H1 (cell line): ENCODE measurements at regions not wholly inside any gene's neighbourhood (a gene's known extent, or its start where the extent isn't known, plus 50 kb on each side); places are given as distances from the start of the nearest gene placed in this dataset.

Experiments
- CTCF ChIA-PET: fragments of 300-600 bp; sonication (Branson Sonifier 250); formaldehyde crosslinking; loops from one replicate; lab custom pipeline; 2021; ENCODE audit not compliant: partially characterized antibody; lab: Charles Lee
- POLR2A ChIA-PET: fragments of 300-600 bp; sonication (Branson Sonifier 250); formaldehyde crosslinking; loops from one replicate; lab custom pipeline; 2021; ENCODE audit warnings: inconsistent platforms; ENCODE audit not compliant: partially characterized antibody; lab: Charles Lee
- DNase-seq, 2 experiments: peaks; one replicate each; pipeline versions ENCODE4 v3.0.0 to v3.0.0-alpha.2; 2010 to 2022; ENCODE audit warnings: low spot score in 2 of 2, low read depth in 1 of 2, mixed read lengths in 1 of 2
- FAIRE-seq: peaks from 2 replicates; lab custom pipeline; 2011; peaks lifted over from hg19 to GRCh38; lab: Jason Lieb, UNC
- H2AFZ ChIP-seq: 2 replicates; pipeline ENCODE4 v1.8.1; 2012; ENCODE audit warnings: low read length, inconsistent platforms
- H2AK5ac ChIP-seq: 2 replicates; pipeline ENCODE4 v1.6.1; 2013; ENCODE audit warnings: low read depth, low read length
- H2BK120ac ChIP-seq: replicated peaks from 2 replicates; pipeline ENCODE3; 2013; ENCODE audit warnings: low read depth, low read length, inconsistent platforms
- H2BK12ac ChIP-seq: 2 replicates; pipeline ENCODE4 v1.6.1; 2013; ENCODE audit warnings: low read depth, low read length
- H2BK15ac ChIP-seq: 2 replicates; pipeline ENCODE4 v1.6.1; 2013; ENCODE audit warnings: low read length
- H2BK20ac ChIP-seq: 2 replicates; pipeline ENCODE4 v1.6.1; 2013; ENCODE audit warnings: low read length
- H2BK5ac ChIP-seq: 2 replicates; pipeline ENCODE4 v1.6.1; 2013; ENCODE audit warnings: low read depth, low read length
- H3K14ac ChIP-seq: 2 replicates; pipeline ENCODE4 v1.6.1; 2013; ENCODE audit warnings: inconsistent platforms; ENCODE audit not compliant: insufficient read length
- H3K18ac ChIP-seq: 2 replicates; pipeline ENCODE4 v1.6.1; 2013; ENCODE audit warnings: low read length; ENCODE audit errors: extremely low read depth
- H3K23ac ChIP-seq: 2 replicates; pipeline ENCODE4 v1.6.1; 2013; ENCODE audit warnings: inconsistent platforms; ENCODE audit not compliant: insufficient read length
- H3K23me2 ChIP-seq: 2 replicates; pipeline ENCODE4 v1.6.1; 2013; ENCODE audit warnings: low read depth, low read length
- H3K27ac ChIP-seq: 2 replicates; pipeline ENCODE4 v1.6.1; 2011; ENCODE audit warnings: low read depth, low read length, inconsistent platforms
- H3K27me3 ChIP-seq, 4 experiments: replicated peaks in 1 of 4; 1 replicate in 1 of 4; 2 replicates in 3 of 4; pipeline versions ENCODE4 v1.6.1 to v1.8.1; 2011 to 2013; ENCODE audit warnings: low read length in 3 of 4, mild to moderate bottlenecking in 3 of 4, inconsistent platforms in 2 of 4, mixed read lengths in 2 of 4, moderate library complexity in 1 of 4; ENCODE audit not compliant: control insufficient read depth in 3 of 4, insufficient read depth in 3 of 4; ENCODE audit errors: extremely low read depth in 1 of 4
- H3K36me3 ChIP-seq, 4 experiments: 2 replicates each; pipeline versions ENCODE4 v1.6.1 to v1.8.1; 2011 to 2013; ENCODE audit warnings: mild to moderate bottlenecking in 4 of 4, low read length in 3 of 4, moderate library complexity in 2 of 4, control low read depth in 1 of 4, inconsistent platforms in 1 of 4; ENCODE audit not compliant: insufficient read depth in 4 of 4, control insufficient read depth in 2 of 4
- H3K4ac ChIP-seq: replicated peaks from 2 replicates; pipeline ENCODE3; 2013; ENCODE audit warnings: low read length, low read depth, mixed read lengths, inconsistent platforms; ENCODE audit not compliant: insufficient read length
- H3K4me1 ChIP-seq, 4 experiments: replicated peaks in 1 of 4; 1 replicate in 1 of 4; 2 replicates in 3 of 4; pipeline versions ENCODE4 v1.6.1 to v1.8.1; 2011 to 2013; ENCODE audit warnings: low read length in 3 of 4, inconsistent platforms in 2 of 4, mixed read lengths in 1 of 4; ENCODE audit not compliant: insufficient read depth in 4 of 4, control insufficient read depth in 3 of 4
- H3K4me2 ChIP-seq, 2 experiments: 2 replicates each; pipeline versions ENCODE4 v1.6.1 to v1.8.1; 2011 to 2013; ENCODE audit warnings: low read depth in 2 of 2, low read length in 2 of 2, control low read depth in 1 of 2, inconsistent platforms in 1 of 2, mild to moderate bottlenecking in 1 of 2; ENCODE audit not compliant: insufficient read depth in 1 of 2
- H3K4me3 ChIP-seq, 4 experiments: fragments of 200-600, 300-600 bp in 1 of 4; sonication (generic), shearing (Covaris generic), sonication (Bioruptor Twin) in 1 of 4; 2 replicates each; pipeline versions ENCODE4 v1.5.1 to v1.8.1; 2011 to 2016; ENCODE audit warnings: low read length in 4 of 4, low read depth in 3 of 4, control low read depth in 2 of 4, inconsistent platforms in 2 of 4, mild to moderate bottlenecking in 2 of 4, mixed read lengths in 1 of 4, moderate library complexity in 1 of 4; ENCODE audit not compliant: insufficient read depth in 2 of 4; ENCODE audit errors: extremely low read depth in 1 of 4
- H3K56ac ChIP-seq: replicated peaks from 2 replicates; pipeline ENCODE3; 2013; ENCODE audit warnings: low read depth, mild to moderate bottlenecking, mixed read lengths, low read length, inconsistent platforms; ENCODE audit not compliant: insufficient read length
- H3K79me1 ChIP-seq: 2 replicates; pipeline ENCODE4 v1.6.1; 2013; ENCODE audit warnings: low read depth, low read length, control low read depth
- H3K79me2 ChIP-seq, 2 experiments: 2 replicates each; pipeline versions ENCODE4 v1.6.1 to v1.8.1; 2012 to 2013; ENCODE audit warnings: low read length in 2 of 2, mild to moderate bottlenecking in 2 of 2, inconsistent platforms in 1 of 2; ENCODE audit not compliant: insufficient read depth in 2 of 2, control insufficient read depth in 1 of 2
- H3K9ac ChIP-seq, 4 experiments: replicated peaks in 1 of 4; 1 replicate in 1 of 4; 2 replicates in 3 of 4; pipeline versions ENCODE4 v1.6.1 to v1.8.1; 2011 to 2013; ENCODE audit warnings: low read depth in 3 of 4, low read length in 3 of 4, control low read depth in 2 of 4, mild to moderate bottlenecking in 2 of 4, moderate library complexity in 2 of 4, inconsistent platforms in 1 of 4; ENCODE audit errors: extremely low read depth in 1 of 4
- H3K9me3 ChIP-seq, 2 experiments: 2 replicates each; pipeline versions ENCODE4 v1.6.1 to v1.8.1; 2012 to 2013; ENCODE audit warnings: mild to moderate bottlenecking in 2 of 2, moderate library complexity in 2 of 2, control low read depth in 1 of 2, inconsistent platforms in 1 of 2, low read depth in 1 of 2, low read length in 1 of 2, mixed read lengths in 1 of 2; ENCODE audit not compliant: insufficient read depth in 2 of 2
- H4K20me1 ChIP-seq, 2 experiments: replicated peaks in 1 of 2; 2 replicates each; pipeline versions ENCODE3 to v1.8.1; 2011 to 2013; ENCODE audit warnings: inconsistent platforms in 2 of 2, low read length in 2 of 2, mild to moderate bottlenecking in 1 of 2; ENCODE audit not compliant: insufficient read depth in 2 of 2, control insufficient read depth in 1 of 2
- H4K5ac ChIP-seq: 2 replicates; pipeline ENCODE4 v1.6.1; 2013; ENCODE audit warnings: low read length, low read depth, mixed read lengths, inconsistent platforms; ENCODE audit not compliant: insufficient read length
- H4K8ac ChIP-seq: 2 replicates; pipeline ENCODE4 v1.8.0; 2013; ENCODE audit warnings: mild to moderate bottlenecking, moderate library complexity, low read length, inconsistent platforms; ENCODE audit not compliant: insufficient read depth; ENCODE audit errors: extremely low read depth
- H4K91ac ChIP-seq: replicated peaks from 2 replicates; pipeline ENCODE3; 2013; ENCODE audit warnings: low read length, mixed read lengths, inconsistent platforms; ENCODE audit not compliant: insufficient read length
- ASH2L ChIP-seq: fragments of 200-600, 300-600 bp; sonication (generic); IDR thresholded peaks from one replicate; pipeline ENCODE4 v1.7.1; 2017; ENCODE audit warnings: low read length
- ATF2 ChIP-seq: IDR thresholded peaks from 2 replicates; pipeline ENCODE4 v1.6.1; 2012; ENCODE audit warnings: low read length, inconsistent platforms
- BCL11A ChIP-seq, 2 experiments: IDR thresholded peaks; one replicate each; pipeline ENCODE4 v1.6.1; 2011; ENCODE audit warnings: low read depth in 2 of 2, low read length in 2 of 2, mild to moderate bottlenecking in 2 of 2
- CTCF ChIP-seq, 3 experiments: IDR thresholded peaks; 1 replicate in 2 of 3; 2 replicates in 1 of 3; pipeline versions ENCODE4 v1.5.1 to v1.6.1; 2011; ENCODE audit warnings: low read length in 3 of 3, mild to moderate bottlenecking in 3 of 3, inconsistent platforms in 2 of 3, low read depth in 1 of 3, moderate library complexity in 1 of 3; ENCODE audit not compliant: insufficient read depth in 1 of 3; ENCODE audit errors: control extremely low read depth in 1 of 3
- HDAC6 ChIP-seq: IDR thresholded peaks from one replicate; pipeline ENCODE4 v1.7.1; 2012; ENCODE audit warnings: low read depth, mild to moderate bottlenecking, inconsistent platforms, low read length, moderate library complexity
- RAD21 ChIP-seq, 2 experiments: IDR thresholded peaks in 1 of 2; conservative IDR thresholded peaks in 1 of 2; 2 replicates each; pipeline ENCODE4 v1.6.1; 2011; ENCODE audit warnings: low read depth in 2 of 2, low read length in 2 of 2, improper control_type of control experiment in 1 of 2, inconsistent platforms in 1 of 2, mild to moderate bottlenecking in 1 of 2, moderate library complexity in 1 of 2
- RXRA ChIP-seq: IDR thresholded peaks from 2 replicates; pipeline ENCODE4 v1.6.1; 2011; ENCODE audit warnings: low read depth, mild to moderate bottlenecking, low read length, moderate library complexity; ENCODE audit not compliant: insufficient read depth
- SIRT6 ChIP-seq: IDR thresholded peaks from one replicate; pipeline ENCODE4 v1.7.1; 2012; ENCODE audit warnings: low read length, inconsistent platforms
- SRF ChIP-seq: IDR thresholded peaks from 2 replicates; pipeline ENCODE4 v1.6.1; 2011; ENCODE audit warnings: mild to moderate bottlenecking, low read depth, low read length, moderate library complexity
- ZNF274 ChIP-seq: IDR thresholded peaks from 2 replicates; pipeline ENCODE4 v1.7.0; 2012; ENCODE audit warnings: low read length, borderline replicate concordance; ENCODE audit errors: extremely low read depth
- WGBS, 2 experiments: shearing (Covaris generic) in 1 of 2; methylation state at CpG; one replicate each; pipeline versions ENCODE4 v1.1.6 to v1.1.7; 2013 to 2015; ENCODE audit warnings: low lambda C conversion rate in 2 of 2, mixed read lengths in 2 of 2, inconsistent platforms in 1 of 2, low coverage in 1 of 2, missing lambda C conversion rate in 1 of 2; ENCODE audit not compliant: insufficient replicate concordance in 2 of 2, insufficient coverage in 1 of 2, insufficient read length in 1 of 2; ENCODE audit errors: extremely low coverage in 1 of 2, missing lambda C conversion rate in 1 of 2; 5-methylcytosine and 5-hydroxymethylcytosine counted together

DNA sequence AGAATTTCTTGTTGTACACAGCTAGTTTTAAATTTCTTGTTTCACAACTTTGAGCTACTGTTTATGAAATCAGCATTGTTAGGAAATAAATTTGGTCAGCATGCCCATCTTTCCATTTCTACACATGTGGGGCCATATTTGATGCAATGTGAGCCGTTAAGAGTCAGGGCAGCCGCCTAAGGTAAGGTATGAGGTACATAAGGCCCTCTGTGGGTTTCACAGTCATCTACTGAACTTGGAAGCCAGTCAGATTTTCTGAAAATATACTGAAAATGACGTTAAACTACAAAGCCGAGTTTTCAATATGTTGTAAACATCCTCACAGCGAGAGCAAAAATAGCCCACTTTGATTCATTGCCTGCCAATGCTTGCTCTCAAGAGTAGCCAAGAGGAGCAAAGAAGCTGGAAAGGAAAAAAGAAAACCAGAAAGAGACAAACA, 94.7 kb upstream of the PDZRN3 start:
- Histone ChIP-seq H2AK5ac (no peak overlapping the region), H3K4ac (no peak overlapping the region), H2BK5ac (no peak overlapping the region), H3K23me2 (no peaks in the 10 kb centered on the region), H4K91ac (no peak overlapping the region), H3K79me1 (no peaks in the 10 kb centered on the region), H3K9ac (no peak overlapping the region), H2BK20ac (no peak overlapping the region), H3K4me3 (no peak overlapping the region), H3K27me3 (no peaks in the 10 kb centered on the region), H3K4me1 (no peaks in the 10 kb centered on the region), H2BK15ac (no peak overlapping the region), H4K8ac (no peak overlapping the region), H3K4me2 (no peak overlapping the region), H4K20me1 (no peaks in the 10 kb centered on the region), H3K79me2 (no peaks in the 10 kb centered on the region), H4K5ac (no peak overlapping the region), H2AFZ (0 out of 2 replicates have a peak overlapping the region, but pooled peaks have one; percentile 9), H3K9me3 (no peaks in the 10 kb centered on the region), H3K23ac (no peak overlapping the region), H3K36me3 (no peaks in the 10 kb centered on the region), H3K18ac (no peak overlapping the region), H3K27ac (no peak overlapping the region), H3K14ac (no peak overlapping the region), H2BK120ac (no peak overlapping the region), H3K56ac (no peak overlapping the region), H2BK12ac (no peak overlapping the region)
- DNase-seq (no peak), FAIRE-seq (no peak)
- ChIA-PET POLR2A (interaction anchor here (0.7 kb wide), 1 partner anchor 14 kb away, joined by 3 read pairs; no protein-coding TSS in a partner anchor), CTCF (interaction anchor here (0.6 to 1.1 kb wide), 3 partner anchors 11 to 211 kb away, joined by 3 to 4 read pairs (median 3); no protein-coding TSS in a partner anchor)
- 86% methylated on average over 5 of the region's 5 CpGs; no CpG with 5 or more reads in 1 of the 2 experiments for WGBS, 2 experiments
- no peak for TF ChIP-seq CTCF (IDR thresholded peaks at IDR 0.05; ENCODE audit: control extremely low read depth in 1 of 3, insufficient read depth in 1 of 3, low read depth in 1 of 3, low read length in 3 of 3)
- no peak for TF ChIP-seq RAD21 (IDR thresholded peaks at IDR 0.05 in 1 of 2, conservative IDR thresholded peaks at IDR 0.05 in 1 of 2; ENCODE audit: low read depth in 2 of 2, low read length in 2 of 2)
- TF ChIP-seq HDAC6: no peak
- no peak for TF ChIP-seq BCL11A (IDR thresholded peaks at IDR 0.05; ENCODE audit: low read depth in 2 of 2, low read length in 2 of 2)
- no peak for TF ChIP-seq ASH2L
- no peak for TF ChIP-seq SRF
- TF ChIP-seq SIRT6: no peak
- no peak for TF ChIP-seq RXRA
- TF ChIP-seq ZNF274: no peak
- no peak for TF ChIP-seq ATF2
